ENCODE measurements at regions not wholly inside any gene's neighbourhood (a gene's known extent, or its start where the extent isn't known, plus 50 kb on each side); places are given as distances from the start of the nearest gene placed in this dataset.

DNA sequence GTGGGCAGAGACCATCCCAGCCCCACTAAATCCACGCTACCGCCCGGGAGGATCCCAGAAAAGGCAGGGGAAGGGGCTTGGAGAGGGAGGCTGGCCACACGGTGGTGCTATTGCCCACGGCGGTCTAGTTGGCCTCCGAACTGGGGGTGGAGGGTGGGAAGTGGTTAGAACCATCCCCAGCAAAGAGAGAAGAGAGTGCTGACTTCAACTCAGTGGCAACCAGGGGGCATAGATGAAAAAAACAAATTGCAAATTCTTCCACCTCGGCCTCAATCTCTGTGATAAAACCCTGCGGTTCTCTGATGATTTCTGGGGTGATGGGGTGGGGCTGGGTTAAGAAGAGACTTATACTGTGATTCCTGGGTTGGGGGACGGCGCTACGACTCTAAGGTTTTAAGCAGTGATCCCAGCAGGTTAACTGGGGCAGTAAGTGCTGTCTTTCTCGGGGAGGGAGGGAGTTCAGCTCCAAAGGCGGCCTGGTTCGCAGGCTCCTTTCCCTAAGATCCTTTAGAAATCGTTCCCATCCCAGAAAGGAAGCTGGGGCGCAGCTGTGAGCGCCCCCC, 154.5 kb upstream of the LYZL2 start:
- Histone ChIP-seq H3K27me3 (no peaks in the 10 kb centered on the region), H3K36me3 (ENCODE audit: low read depth, missing control alignments) (no peaks in the 10 kb centered on the region), H3K27ac (peak overlapping the region; percentile 68 to 94), H3K9me3 (no peaks in the 10 kb centered on the region), H3K4me1 (peaks cover 15% of the 10 kb centered on the region), H3K4me3 (peak overlapping the region; percentile 17 to 70)
- peak; percentile 86 for DNase-seq
- intact Hi-C loops (cut with DNase I; ENCODE audit: low total_unique reads) = loop anchor here (10.0 kb wide), 1 partner anchor 251 kb away; the partner anchor contains the start of gene ZNF438
- WGBS, 2 donors = 1% methylated on average over 18 of the region's 18 CpGs
- TF ChIP-seq, protein P1, sequence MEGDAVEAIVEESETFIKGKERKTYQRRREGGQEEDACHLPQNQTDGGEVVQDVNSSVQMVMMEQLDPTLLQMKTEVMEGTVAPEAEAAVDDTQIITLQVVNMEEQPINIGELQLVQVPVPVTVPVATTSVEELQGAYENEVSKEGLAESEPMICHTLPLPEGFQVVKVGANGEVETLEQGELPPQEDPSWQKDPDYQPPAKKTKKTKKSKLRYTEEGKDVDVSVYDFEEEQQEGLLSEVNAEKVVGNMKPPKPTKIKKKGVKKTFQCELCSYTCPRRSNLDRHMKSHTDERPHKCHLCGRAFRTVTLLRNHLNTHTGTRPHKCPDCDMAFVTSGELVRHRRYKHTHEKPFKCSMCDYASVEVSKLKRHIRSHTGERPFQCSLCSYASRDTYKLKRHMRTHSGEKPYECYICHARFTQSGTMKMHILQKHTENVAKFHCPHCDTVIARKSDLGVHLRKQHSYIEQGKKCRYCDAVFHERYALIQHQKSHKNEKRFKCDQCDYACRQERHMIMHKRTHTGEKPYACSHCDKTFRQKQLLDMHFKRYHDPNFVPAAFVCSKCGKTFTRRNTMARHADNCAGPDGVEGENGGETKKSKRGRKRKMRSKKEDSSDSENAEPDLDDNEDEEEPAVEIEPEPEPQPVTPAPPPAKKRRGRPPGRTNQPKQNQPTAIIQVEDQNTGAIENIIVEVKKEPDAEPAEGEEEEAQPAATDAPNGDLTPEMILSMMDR (IDR thresholded peaks at IDR 0.05) = peak; percentile 75 to 86 (median 79)
- TF ChIP-seq POLR2A (IDR thresholded peaks at IDR 0.05) = no peak

DNA sequence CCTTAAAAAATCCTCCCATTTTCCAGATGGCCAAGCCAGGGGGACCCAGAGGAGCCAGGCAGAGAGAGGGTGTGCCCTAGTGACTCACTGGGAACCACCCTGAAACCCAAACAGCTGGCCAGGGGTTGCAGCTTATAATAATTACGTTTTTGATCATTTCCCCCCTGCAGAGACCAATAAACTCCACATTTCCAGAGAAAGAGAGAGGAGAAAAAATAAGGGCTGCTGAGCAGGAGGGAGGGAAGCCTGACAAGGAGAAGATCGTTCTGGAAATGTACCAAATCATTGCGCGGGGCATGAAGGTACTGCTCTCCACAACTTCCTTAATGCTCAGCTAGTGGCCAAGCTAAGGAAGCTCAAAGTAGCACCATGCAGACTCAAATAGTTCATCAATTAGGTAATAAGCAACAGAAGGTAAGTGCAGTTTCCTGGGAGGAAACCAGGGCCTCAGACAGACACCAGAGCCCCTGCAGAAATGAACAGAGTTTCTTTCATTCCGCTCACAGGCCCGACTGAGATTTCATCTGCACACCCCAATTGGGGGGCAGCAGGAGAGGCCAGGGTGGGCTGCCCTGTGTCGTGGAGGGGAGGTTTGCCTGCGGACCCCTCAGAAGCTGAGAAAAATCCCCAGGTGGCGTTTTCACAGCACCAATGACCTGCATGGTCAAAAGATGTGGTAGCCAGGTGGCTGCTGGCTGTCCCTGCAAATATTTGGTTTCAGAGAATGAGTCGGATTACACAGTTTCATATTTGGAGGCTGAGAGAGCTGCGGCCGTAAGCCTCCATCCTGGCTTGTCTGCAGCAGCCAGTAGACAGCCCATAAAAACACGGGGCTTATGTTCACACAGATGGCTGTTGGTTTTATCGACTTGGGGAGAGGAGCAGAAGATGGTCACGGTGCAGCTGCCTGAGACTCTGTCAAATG, 153.2 kb upstream of the LYZL2 start:
- H3K4me1 ChIP-seq = peaks cover 15% of the 10 kb centered on the region
- intact Hi-C loops (cut with DNase I; ENCODE audit: low total_unique reads) = loop anchor here (10.0 kb wide), 1 partner anchor 252 kb away; the partner anchor contains the start of gene ZNF438

DNA sequence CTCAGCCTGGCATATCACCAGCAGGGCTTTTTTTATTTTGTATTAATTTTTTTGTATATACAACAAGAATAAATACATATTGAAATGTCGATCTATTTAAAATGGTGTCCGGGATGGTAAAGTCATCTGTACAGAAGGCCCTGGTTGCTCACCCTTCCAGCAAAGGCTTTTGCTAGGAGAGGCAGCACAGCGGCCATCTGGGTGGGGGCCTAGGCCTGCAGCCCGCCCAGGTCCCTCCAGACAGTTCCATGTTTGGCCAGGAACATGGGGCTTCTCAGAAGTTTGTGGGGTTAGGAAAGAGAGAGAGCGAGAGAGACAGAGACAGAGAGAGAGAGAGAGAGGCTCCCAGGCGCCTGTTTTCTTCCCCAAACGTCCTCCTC, 152.6 kb upstream of the LYZL2 start:
- Histone ChIP-seq H3K27me3 (no peaks in the 10 kb centered on the region), H3K36me3 (ENCODE audit: low read depth, missing control alignments) (no peaks in the 10 kb centered on the region), H3K4me3 (no peak overlapping the region), H3K9me3 (no peaks in the 10 kb centered on the region), H3K4me1 (peaks cover 15% of the 10 kb centered on the region), H3K27ac (no peak overlapping the region)
- intact Hi-C loops (cut with DNase I; ENCODE audit: low total_unique reads) = loop anchor here (10.0 kb wide), 1 partner anchor 253 kb away; the partner anchor contains the start of gene ZNF438
- 87 to 90% methylated on average over 6 to 7 of the region's 7 CpGs for WGBS, 2 donors
- no peak for DNase-seq
- no peak for TF ChIP-seq POLR2A (IDR thresholded peaks at IDR 0.05)
- TF ChIP-seq, protein P1 (IDR thresholded peaks at IDR 0.05) = no peak

More for the DNA sequence above, 153.2 kb upstream of the LYZL2 start:
- H3K4me3 ChIP-seq = no peak overlapping the region
- no peak overlapping the region for H3K27ac ChIP-seq
- 64 to 79% methylated on average over 14 to 15 of the region's 15 CpGs for WGBS, 2 donors
- no peak for DNase-seq
- TF ChIP-seq POLR2A (IDR thresholded peaks at IDR 0.05) = no peak
- TF ChIP-seq, protein P1 (IDR thresholded peaks at IDR 0.05) = no peak
- H3K9me3 ChIP-seq = no peaks in the 10 kb centered on the region
- H3K36me3 ChIP-seq (ENCODE audit: low read depth, missing control alignments) = no peaks in the 10 kb centered on the region
- no peaks in the 10 kb centered on the region for H3K27me3 ChIP-seq

DNA sequence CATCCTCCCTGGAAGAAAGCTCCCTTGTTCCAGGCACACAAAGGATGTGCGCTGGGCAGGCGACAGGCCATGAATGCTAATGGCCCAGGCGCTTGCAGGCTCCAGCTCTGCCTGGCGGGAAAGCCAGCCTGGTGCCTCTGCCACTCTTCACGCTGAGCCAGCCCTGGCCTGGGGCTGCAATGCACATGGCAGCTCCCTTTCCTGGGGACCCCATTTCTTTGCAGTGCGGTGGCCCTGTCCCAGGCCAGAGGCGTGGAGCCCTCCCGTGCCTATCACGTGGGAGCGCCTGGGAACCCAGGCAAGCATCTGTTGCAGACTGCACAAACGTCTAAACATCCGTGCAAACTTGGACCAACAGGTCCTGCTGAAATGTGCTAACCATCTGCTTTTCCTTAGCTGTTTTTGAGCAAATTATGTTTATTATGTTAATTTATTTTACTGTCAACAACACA, 152.1 kb upstream of the LYZL2 start:
- no peaks in the 10 kb centered on the region for H3K36me3 ChIP-seq (ENCODE audit: low read depth, missing control alignments)
- H3K9me3 ChIP-seq = no peaks in the 10 kb centered on the region
- H3K4me3 ChIP-seq = no peak overlapping the region
- intact Hi-C loops (cut with DNase I; ENCODE audit: low total_unique reads) = loop anchor here (10.0 kb wide), 1 partner anchor 253 kb away; the partner anchor contains the start of gene ZNF438
- H3K27me3 ChIP-seq = no peaks in the 10 kb centered on the region
- peaks cover 15% of the 10 kb centered on the region for H3K4me1 ChIP-seq
- H3K27ac ChIP-seq = no peak overlapping the region
- 90 to 96% methylated on average over 10 to 12 of the region's 12 CpGs for WGBS, 2 donors
- no peak for DNase-seq
- no peak for TF ChIP-seq POLR2A (IDR thresholded peaks at IDR 0.05)
- TF ChIP-seq, protein P1 (IDR thresholded peaks at IDR 0.05) = no peak
